ENCODE measurements at regions not wholly inside any gene's neighbourhood (a gene's known extent, or its start where the extent isn't known, plus 50 kb on each side); places are given as distances from the start of the nearest gene placed in this dataset.

GRCh38 chr4:171390626-171391025, 422.6 kb upstream of the GALNTL6 start (continued):
- TF ChIP-seq CHD7 (IDR thresholded peaks at IDR 0.05; ENCODE audit: insufficient replicate concordance, low read length) (no peak), USF2 (IDR thresholded peaks at IDR 0.05; ENCODE audit: low read length) (no peak), RBBP5 (IDR thresholded peaks at IDR 0.05; ENCODE audit: borderline replicate concordance, low read depth, low read length) (no peak)
